ENCODE measurements at regions not wholly inside any gene's neighbourhood (a gene's known extent, or its start where the extent isn't known, plus 50 kb on each side); places are given as distances from the start of the nearest gene placed in this dataset.

GRCh38 chr12:126726481-126727217 is 1540.3 kb upstream of the TMEM132C start:
- no peak for TF ChIP-seq POLR2A (IDR thresholded peaks at IDR 0.05)
- no peak for TF ChIP-seq CTCF (IDR thresholded peaks at IDR 0.05 in 8 of 11, conservative IDR thresholded peaks at IDR 0.05 in 3 of 11)
